PFSK-1 (cell line): ENCODE measurements at regions not wholly inside any gene's neighbourhood (a gene's known extent, or its start where the extent isn't known, plus 50 kb on each side); places are given as distances from the start of the nearest gene placed in this dataset.

Experiments used
- FOXP2 ChIP-seq: optimal IDR thresholded peaks from 2 replicates; pipeline ENCODE3; 2011; ENCODE audit warnings: borderline replicate concordance, control low read depth, inconsistent platforms; ENCODE audit not compliant: insufficient read depth; ENCODE audit errors: extremely low read length, extremely low read depth
- POLR2AphosphoS5 ChIP-seq: IDR thresholded peaks from 2 replicates; pipeline ENCODE4 v1.6.1; 2012; ENCODE audit warnings: low read depth, mild to moderate bottlenecking, control low read depth, low read length, moderate library complexity
- REST ChIP-seq, 2 experiments: IDR thresholded peaks; 2 replicates each; pipeline versions ENCODE4 v1.6.1 to v1.8.0; 2011 to 2012; ENCODE audit warnings: low read depth in 2 of 2, low read length in 2 of 2, control low read depth in 1 of 2, inconsistent platforms in 1 of 2, mild to moderate bottlenecking in 1 of 2, moderate library complexity in 1 of 2; ENCODE audit not compliant: insufficient read depth in 1 of 2
- SIN3A ChIP-seq: IDR thresholded peaks from 2 replicates; pipeline ENCODE4 v1.6.1; 2012; ENCODE audit warnings: mild to moderate bottlenecking, low read length, moderate library complexity, borderline replicate concordance; ENCODE audit not compliant: insufficient read depth
- TAF1 ChIP-seq: IDR thresholded peaks from 2 replicates; pipeline ENCODE4 v1.6.1; 2012; ENCODE audit warnings: low read length, control low read depth, borderline replicate concordance; ENCODE audit not compliant: insufficient read depth

GRCh38 chr4:158099686-158100085 lies 73.1 kb downstream of the GASK1B start:
- TF ChIP-seq POLR2AphosphoS5 (no peak), SIN3A (no peak), TAF1 (no peak), REST (IDR thresholded peaks at IDR 0.05; ENCODE audit: insufficient read depth in 1 of 2, low read depth in 2 of 2, low read length in 2 of 2) (no peak), FOXP2 (no peak)

- TF ChIP-seq POLR2AphosphoS5 (no peak), REST (IDR thresholded peaks at IDR 0.05; ENCODE audit: insufficient read depth in 1 of 2, low read depth in 2 of 2, low read length in 2 of 2) (no peak), FOXP2 (no peak), SIN3A (no peak), TAF1 (no peak)
These were observed 74.0 kb downstream of the GASK1B start for GRCh38 chr4:158098802-158099201.

GRCh38 chr4:158094413-158095134 lies 78.3 kb downstream of the GASK1B start:
- no peak for TF ChIP-seq POLR2AphosphoS5
- TF ChIP-seq REST (IDR thresholded peaks at IDR 0.05; ENCODE audit: insufficient read depth in 1 of 2, low read depth in 2 of 2, low read length in 2 of 2), result no peak
- TF ChIP-seq TAF1, result no peak
- no peak for TF ChIP-seq FOXP2
- TF ChIP-seq SIN3A, result no peak

- TF ChIP-seq REST (IDR thresholded peaks at IDR 0.05; ENCODE audit: insufficient read depth in 1 of 2, low read depth in 2 of 2, low read length in 2 of 2) (no peak), TAF1 (no peak), POLR2AphosphoS5 (no peak), SIN3A (no peak), FOXP2 (no peak)
These were observed 82.5 kb downstream of the GASK1B start for GRCh38 chr4:158090323-158090722.

GRCh38 chr4:158080354-158080753 lies 92.5 kb downstream of the GASK1B start:
- TF ChIP-seq POLR2AphosphoS5 (no peak), SIN3A (no peak), FOXP2 (no peak), REST (IDR thresholded peaks at IDR 0.05; ENCODE audit: insufficient read depth in 1 of 2, low read depth in 2 of 2, low read length in 2 of 2) (no peak), TAF1 (no peak)
